Fibroblast of skin of abdomen (primary cell): ENCODE measurements at regions not wholly inside any gene's neighbourhood (a gene's known extent, or its start where the extent isn't known, plus 50 kb on each side); places are given as distances from the start of the nearest gene placed in this dataset.
"Not testable (repeated sequence)": the region's sequence is repeated elsewhere in the genome, so short reads cannot be mapped to it uniquely, and the experiment has no call there.

Source experiments
- DNase-seq: peaks from one replicate; pipeline ENCODE4 v3.0.0-alpha.2; 2013

- DNase-seq = no peak
Observed at GRCh38 chr7:98777051-98777450, 92.8 kb downstream of the TMEM130 start.

- no peak for DNase-seq
Observed at GRCh38 chr7:98778421-98778820, 91.4 kb downstream of the TMEM130 start.

- DNase-seq = no peak
Observed at GRCh38 chr7:98779800-98780587, 89.8 kb downstream of the TMEM130 start.

- DNase-seq = no peak
Observed at GRCh38 chr7:98784216-98784785, 85.5 kb downstream of the TMEM130 start.

- DNase-seq = peak; percentile 38
Observed at GRCh38 chr7:98785929-98786571, 83.8 kb downstream of the TMEM130 start.

- no peak for DNase-seq
Observed at GRCh38 chr7:98788966-98789365, 80.8 kb downstream of the TMEM130 start.

- not testable (repeated sequence) for DNase-seq
Observed at GRCh38 chr7:98794453-98794852, 75.4 kb downstream of the TMEM130 start.

- peak; percentile 22 for DNase-seq
Observed at GRCh38 chr7:98795741-98796493, 73.9 kb downstream of the TMEM130 start.
